ENCODE measurements at regions not wholly inside any gene's neighbourhood (a gene's known extent, or its start where the extent isn't known, plus 50 kb on each side); places are given as distances from the start of the nearest gene placed in this dataset.

DNA sequence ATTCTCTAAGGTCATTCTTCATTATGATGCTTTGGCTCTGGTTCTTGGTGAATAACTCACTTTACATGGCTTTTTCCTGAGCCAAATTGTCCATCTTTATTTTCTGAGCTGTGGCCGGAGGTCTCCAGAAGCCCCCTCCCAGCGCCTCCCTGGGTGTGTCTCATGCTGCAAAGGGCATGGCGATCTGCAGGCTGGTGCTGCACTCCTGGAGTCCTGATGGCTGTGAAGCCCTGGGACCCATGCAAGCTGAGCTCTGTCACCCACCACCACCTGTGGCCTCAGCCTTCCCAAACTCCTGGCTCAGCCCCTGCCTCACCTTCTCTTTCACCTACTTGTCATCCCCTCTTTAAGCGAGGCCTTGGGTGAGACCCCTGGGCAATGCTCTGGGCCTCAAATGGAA is 96.9 kb downstream of the CEBPB start:
- DNase-seq (ENCODE audit: low read depth): no peak
- TF ChIP-seq, protein P1, sequence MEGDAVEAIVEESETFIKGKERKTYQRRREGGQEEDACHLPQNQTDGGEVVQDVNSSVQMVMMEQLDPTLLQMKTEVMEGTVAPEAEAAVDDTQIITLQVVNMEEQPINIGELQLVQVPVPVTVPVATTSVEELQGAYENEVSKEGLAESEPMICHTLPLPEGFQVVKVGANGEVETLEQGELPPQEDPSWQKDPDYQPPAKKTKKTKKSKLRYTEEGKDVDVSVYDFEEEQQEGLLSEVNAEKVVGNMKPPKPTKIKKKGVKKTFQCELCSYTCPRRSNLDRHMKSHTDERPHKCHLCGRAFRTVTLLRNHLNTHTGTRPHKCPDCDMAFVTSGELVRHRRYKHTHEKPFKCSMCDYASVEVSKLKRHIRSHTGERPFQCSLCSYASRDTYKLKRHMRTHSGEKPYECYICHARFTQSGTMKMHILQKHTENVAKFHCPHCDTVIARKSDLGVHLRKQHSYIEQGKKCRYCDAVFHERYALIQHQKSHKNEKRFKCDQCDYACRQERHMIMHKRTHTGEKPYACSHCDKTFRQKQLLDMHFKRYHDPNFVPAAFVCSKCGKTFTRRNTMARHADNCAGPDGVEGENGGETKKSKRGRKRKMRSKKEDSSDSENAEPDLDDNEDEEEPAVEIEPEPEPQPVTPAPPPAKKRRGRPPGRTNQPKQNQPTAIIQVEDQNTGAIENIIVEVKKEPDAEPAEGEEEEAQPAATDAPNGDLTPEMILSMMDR (IDR thresholded peaks at IDR 0.05; ENCODE audit: insufficient read depth, low read depth, low read length): no peak
- no peak overlapping the region for H3K4me3 ChIP-seq (ENCODE audit: low read depth, low read length)

DNA sequence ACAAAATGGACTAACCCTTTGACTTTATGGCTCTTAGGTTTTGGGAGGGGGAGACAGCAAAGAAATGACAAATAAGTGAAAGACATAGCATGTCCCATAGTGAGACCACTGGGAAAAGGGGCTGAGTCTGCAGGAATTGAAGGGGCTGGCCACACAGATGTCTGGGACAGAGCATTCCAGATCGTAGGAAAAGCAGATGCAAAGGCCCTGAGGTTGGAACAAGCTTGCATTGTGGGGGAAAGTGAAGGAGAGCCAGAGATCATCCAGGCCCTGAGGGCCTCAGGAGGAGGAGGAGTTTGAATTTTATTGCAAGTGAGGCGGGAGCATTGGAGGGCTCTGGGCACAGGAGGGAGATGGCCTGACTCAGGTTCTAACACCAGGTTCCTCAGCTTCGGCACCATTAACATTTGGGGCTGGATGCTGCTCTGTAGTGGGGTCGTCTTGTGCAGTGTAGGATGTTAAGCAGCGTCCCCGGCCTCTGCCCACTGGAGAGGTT is 97.5 kb downstream of the CEBPB start:
- H3K4me3 ChIP-seq (ENCODE audit: low read depth, low read length): no peak overlapping the region
- DNase-seq (ENCODE audit: low read depth): no peak
- TF ChIP-seq, protein P1 (IDR thresholded peaks at IDR 0.05; ENCODE audit: insufficient read depth, low read depth, low read length): no peak

DNA sequence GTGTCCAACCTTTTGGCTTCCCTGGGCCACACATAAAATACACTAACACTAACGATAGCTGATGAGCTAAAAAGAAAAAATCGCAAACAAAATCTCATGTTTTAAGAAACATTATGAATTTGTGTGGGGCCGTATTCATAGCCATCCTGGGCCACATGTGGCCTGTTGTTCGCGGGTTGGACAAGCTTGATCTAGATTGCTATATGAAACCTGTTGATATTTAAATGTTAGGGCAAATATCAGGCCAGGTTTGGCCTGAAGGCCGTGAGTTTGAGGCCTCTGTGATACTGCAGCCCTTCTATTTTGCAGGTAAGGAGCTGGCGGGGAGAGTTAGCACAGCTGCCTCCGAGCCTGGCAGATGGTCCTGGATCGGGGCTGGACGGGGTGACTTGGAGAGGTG is 99.0 kb downstream of the CEBPB start:
- DNase-seq (ENCODE audit: low read depth): peak; percentile 43
- no peak overlapping the region for H3K4me3 ChIP-seq (ENCODE audit: low read depth, low read length)
- TF ChIP-seq, protein P1 (IDR thresholded peaks at IDR 0.05; ENCODE audit: insufficient read depth, low read depth, low read length): no peak

DNA sequence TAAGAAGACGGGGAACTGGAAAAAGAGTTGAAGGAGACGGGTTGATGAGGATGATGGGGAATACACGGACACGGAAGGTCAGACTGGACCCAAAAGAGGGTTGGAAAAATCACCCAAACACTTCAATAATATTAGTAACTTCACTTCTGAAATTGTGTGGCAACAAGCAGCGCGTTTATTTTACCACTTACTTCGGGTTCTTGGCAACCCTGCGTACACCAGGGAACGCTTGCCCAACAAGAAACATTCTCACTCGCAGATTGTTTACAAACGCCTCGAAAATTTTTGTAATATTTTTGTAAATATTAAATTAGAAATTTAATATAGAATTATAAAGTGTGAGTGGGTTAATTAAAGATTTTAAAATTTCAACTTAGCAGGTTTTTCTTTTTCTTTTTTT is 99.5 kb downstream of the CEBPB start:
- TF ChIP-seq, protein P1 (IDR thresholded peaks at IDR 0.05; ENCODE audit: insufficient read depth, low read depth, low read length): no peak
- no peak overlapping the region for H3K4me3 ChIP-seq (ENCODE audit: low read depth, low read length)
- DNase-seq (ENCODE audit: low read depth): no peak

DNA sequence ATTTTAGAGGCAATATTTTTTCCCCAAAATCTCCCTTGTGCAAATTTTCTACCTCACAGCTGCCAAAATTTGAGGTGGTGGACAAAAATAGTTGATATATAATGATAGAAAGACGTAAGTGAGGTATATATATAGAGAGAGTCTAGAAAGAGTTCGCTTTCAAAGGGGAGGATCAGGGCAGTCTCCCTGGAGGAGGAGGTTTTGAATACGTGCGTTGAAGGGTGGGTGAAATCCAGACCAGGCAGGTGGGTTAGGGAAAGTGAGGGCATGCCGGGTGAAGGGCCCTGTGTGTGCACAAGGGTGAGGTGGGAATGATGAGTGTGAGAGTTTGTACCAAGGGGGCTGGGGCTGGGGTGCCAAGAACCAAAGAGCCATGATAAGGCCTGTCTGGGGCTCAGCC is 100.2 kb downstream of the CEBPB start:
- TF ChIP-seq, protein P1 (IDR thresholded peaks at IDR 0.05; ENCODE audit: insufficient read depth, low read depth, low read length): no peak
- DNase-seq (ENCODE audit: low read depth): no peak

DNA sequence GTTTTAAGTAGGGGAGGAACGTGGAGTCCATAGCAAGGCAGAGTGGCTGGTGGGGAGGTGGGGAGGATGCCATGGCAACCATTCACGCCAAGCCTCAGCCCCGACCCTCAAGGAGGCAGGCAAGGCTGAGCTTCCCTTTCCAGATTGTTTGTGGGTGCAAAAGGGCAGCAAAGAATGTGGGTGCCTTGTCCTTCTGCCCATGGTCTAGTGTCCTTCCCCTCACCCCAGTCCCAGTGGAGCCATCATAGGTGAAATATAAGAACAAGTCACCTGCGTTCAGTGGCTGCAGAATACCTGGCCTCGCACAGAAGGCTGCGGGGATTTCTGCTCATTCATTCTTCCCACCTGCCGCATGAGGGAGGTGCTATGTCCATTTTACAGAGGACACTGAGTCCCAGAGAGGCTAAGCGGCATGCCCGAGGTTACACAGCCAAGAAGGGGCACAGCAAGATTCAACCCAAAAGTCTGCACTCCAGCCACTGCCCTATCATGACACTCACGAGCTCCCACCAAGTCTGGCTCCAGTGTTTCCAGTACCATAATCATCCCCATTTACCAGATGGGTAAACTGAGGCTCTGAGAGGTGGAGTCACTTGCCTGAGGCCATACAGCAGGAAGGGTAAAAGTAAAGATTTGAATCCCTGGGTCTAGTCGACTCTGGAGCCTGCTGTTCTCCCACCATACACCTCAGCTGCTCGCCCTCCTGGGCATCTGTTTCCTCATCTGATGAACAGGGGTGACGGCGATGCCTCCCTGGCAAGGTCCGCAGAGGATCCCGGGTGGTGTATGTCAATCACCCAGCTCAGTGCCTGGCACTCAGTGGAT is 100.8 kb downstream of the CEBPB start:
- TF ChIP-seq, protein P1 (IDR thresholded peaks at IDR 0.05; ENCODE audit: insufficient read depth, low read depth, low read length): no peak
- DNase-seq (ENCODE audit: low read depth): no peak
- no peak overlapping the region for H3K4me3 ChIP-seq (ENCODE audit: low read depth, low read length)

More for the DNA sequence above, 100.2 kb downstream of the CEBPB start:
- H3K4me3 ChIP-seq (ENCODE audit: low read depth, low read length): no peak overlapping the region

Data from fibroblast of villous mesenchyme (primary cell).